Panc1 (cell line): ENCODE measurements at regions not wholly inside any gene's neighbourhood (a gene's known extent, or its start where the extent isn't known, plus 50 kb on each side); places are given as distances from the start of the nearest gene placed in this dataset.

Source experiments
- ATAC-seq: fragments of 200-7000 bp; cut with Tn5 transposase; 2 replicates; pipeline ENCODE4 v1.9.1; 2020; ENCODE audit warnings: mild to moderate bottlenecking, moderate library complexity
- BruUV-seq: library from RNA; stranded (reverse); fragments of 400-500 nt; replicated peaks from 2 replicates; lab custom pipeline; 2021; lab: Mats Ljungman, UMichigan
- CTCF ChIA-PET: fragments of 300-600 bp; sonication (Branson Sonifier 250); formaldehyde crosslinking; loops from one replicate; lab custom pipeline; 2022; ENCODE audit warnings: antibody characterized with exemption; lab: Charles Lee
- POLR2A ChIA-PET: fragments of 300-600 bp; sonication (Branson Sonifier 250); formaldehyde crosslinking; loops from one replicate; lab custom pipeline; 2022; ENCODE audit warnings: antibody characterized with exemption; lab: Charles Lee
- DNase-seq: peaks from one replicate; pipeline ENCODE4 v3.0.0-alpha.2; 2010; ENCODE audit warnings: low read depth, low spot score
- H3K27ac ChIP-seq: 2 replicates; pipeline ENCODE4 v1.5.1; 2011; ENCODE audit warnings: mild to moderate bottlenecking, low read length, inconsistent platforms
- H3K27me3 ChIP-seq: fragments of 200-500 bp; sonication (Bioruptor generic); 2 replicates; pipeline ENCODE4 v1.6.0; 2014; ENCODE audit warnings: low read length, inconsistent platforms; ENCODE audit not compliant: control insufficient read depth, insufficient read depth
- H3K36me3 ChIP-seq: fragments of 200-500 bp; sonication (Bioruptor generic); 2 replicates; pipeline ENCODE4 v1.5.1; 2014; ENCODE audit warnings: inconsistent platforms, mild to moderate bottlenecking, low read length, moderate library complexity; ENCODE audit not compliant: control insufficient read depth, insufficient read depth
- H3K4me1 ChIP-seq: 2 replicates; pipeline ENCODE4 v1.5.1; 2011; ENCODE audit warnings: inconsistent platforms, mild to moderate bottlenecking, low read length, moderate library complexity; ENCODE audit not compliant: control insufficient read depth, insufficient read depth
- H3K4me3 ChIP-seq, 2 experiments: 2 replicates each; pipeline ENCODE4 v1.5.1; 2011 to 2012; ENCODE audit warnings: low read depth in 2 of 2, low read length in 2 of 2, mild to moderate bottlenecking in 2 of 2, inconsistent platforms in 1 of 2, moderate library complexity in 1 of 2
- H3K9me3 ChIP-seq: fragments of 200-500 bp; sonication (Bioruptor generic); 2 replicates; pipeline ENCODE4 v1.5.1; 2014; ENCODE audit warnings: low read depth, mild to moderate bottlenecking, inconsistent platforms, low read length, moderate library complexity; ENCODE audit not compliant: control insufficient read depth, insufficient read depth
- POLR2AphosphoS5 ChIP-seq: IDR thresholded peaks from 2 replicates; pipeline ENCODE4 v1.6.1; 2012; ENCODE audit warnings: mild to moderate bottlenecking, low read depth, low read length, moderate library complexity
- SIN3A ChIP-seq: IDR thresholded peaks from 2 replicates; pipeline ENCODE4 v1.6.1; 2012; ENCODE audit warnings: low read depth, mild to moderate bottlenecking, low read length, moderate library complexity, borderline replicate concordance; ENCODE audit not compliant: insufficient read depth
- TCF7L2 ChIP-seq: IDR thresholded peaks from 2 replicates; pipeline ENCODE4 v1.6.1; 2011; ENCODE audit warnings: mild to moderate bottlenecking, low read depth, low read length, inconsistent platforms
- in situ Hi-C: cut with HindIII; loops from 2 replicates; pipeline ENCODE4 v1.10.0; 2016; ENCODE audit warnings: low sequenced_read_pairs, low pct_unique_long_range_greater_than_20kb
- intact Hi-C: fragments of 100-400 bp; cut with micrococcal nuclease; formaldehyde crosslinking; loops from one replicate; pipeline ENCODE4 v1.10.0; 2022; ENCODE audit not compliant: unreplicated experiment
- TF ChIP-seq, protein P1 (sequence below): fragments of 450-650 bp; IDR thresholded peaks from 2 replicates; pipeline ENCODE4 v1.5.1; 2017; ENCODE audit warnings: mild to moderate bottlenecking
- TF ChIP-seq, protein P2 (sequence below), 2 experiments: IDR thresholded peaks; 2 replicates each; pipeline ENCODE4 v1.6.1; 2011 to 2012; ENCODE audit warnings: low read depth in 2 of 2, control low read depth in 1 of 2, low read length in 1 of 2, mild to moderate bottlenecking in 1 of 2, moderate library complexity in 1 of 2; ENCODE audit not compliant: insufficient read depth in 1 of 2

DNA sequence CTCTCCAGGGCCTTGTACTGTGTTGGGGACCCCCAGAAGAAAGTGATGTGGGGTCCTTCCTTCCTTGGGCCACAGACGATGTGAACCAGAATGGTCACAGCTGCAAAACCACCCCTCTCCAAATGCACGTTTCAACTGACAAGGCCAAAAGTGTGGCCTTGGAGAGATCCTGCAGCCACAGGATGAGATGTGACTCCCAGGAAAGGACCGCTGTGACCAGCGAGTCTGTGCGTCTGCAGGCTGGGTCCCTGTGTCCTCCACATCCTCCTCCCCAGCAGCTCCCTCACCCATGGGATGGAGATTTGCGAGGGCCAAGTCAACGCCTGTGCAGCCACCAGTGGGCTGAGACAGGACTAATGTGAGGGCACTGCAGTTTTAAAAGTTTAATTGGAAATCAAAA, 247.0 kb downstream of the ERMARD start:
- in situ Hi-C loops: no loop called here
- intact Hi-C loops: loop anchor here (5.0 kb wide), 1 partner anchor 816 kb away; no protein-coding TSS in a partner anchor
- TF ChIP-seq, protein P1, sequence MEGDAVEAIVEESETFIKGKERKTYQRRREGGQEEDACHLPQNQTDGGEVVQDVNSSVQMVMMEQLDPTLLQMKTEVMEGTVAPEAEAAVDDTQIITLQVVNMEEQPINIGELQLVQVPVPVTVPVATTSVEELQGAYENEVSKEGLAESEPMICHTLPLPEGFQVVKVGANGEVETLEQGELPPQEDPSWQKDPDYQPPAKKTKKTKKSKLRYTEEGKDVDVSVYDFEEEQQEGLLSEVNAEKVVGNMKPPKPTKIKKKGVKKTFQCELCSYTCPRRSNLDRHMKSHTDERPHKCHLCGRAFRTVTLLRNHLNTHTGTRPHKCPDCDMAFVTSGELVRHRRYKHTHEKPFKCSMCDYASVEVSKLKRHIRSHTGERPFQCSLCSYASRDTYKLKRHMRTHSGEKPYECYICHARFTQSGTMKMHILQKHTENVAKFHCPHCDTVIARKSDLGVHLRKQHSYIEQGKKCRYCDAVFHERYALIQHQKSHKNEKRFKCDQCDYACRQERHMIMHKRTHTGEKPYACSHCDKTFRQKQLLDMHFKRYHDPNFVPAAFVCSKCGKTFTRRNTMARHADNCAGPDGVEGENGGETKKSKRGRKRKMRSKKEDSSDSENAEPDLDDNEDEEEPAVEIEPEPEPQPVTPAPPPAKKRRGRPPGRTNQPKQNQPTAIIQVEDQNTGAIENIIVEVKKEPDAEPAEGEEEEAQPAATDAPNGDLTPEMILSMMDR: no peak
- TF ChIP-seq SIN3A (no peak), TCF7L2 (no peak), POLR2AphosphoS5 (no peak)
- TF ChIP-seq, protein P2, sequence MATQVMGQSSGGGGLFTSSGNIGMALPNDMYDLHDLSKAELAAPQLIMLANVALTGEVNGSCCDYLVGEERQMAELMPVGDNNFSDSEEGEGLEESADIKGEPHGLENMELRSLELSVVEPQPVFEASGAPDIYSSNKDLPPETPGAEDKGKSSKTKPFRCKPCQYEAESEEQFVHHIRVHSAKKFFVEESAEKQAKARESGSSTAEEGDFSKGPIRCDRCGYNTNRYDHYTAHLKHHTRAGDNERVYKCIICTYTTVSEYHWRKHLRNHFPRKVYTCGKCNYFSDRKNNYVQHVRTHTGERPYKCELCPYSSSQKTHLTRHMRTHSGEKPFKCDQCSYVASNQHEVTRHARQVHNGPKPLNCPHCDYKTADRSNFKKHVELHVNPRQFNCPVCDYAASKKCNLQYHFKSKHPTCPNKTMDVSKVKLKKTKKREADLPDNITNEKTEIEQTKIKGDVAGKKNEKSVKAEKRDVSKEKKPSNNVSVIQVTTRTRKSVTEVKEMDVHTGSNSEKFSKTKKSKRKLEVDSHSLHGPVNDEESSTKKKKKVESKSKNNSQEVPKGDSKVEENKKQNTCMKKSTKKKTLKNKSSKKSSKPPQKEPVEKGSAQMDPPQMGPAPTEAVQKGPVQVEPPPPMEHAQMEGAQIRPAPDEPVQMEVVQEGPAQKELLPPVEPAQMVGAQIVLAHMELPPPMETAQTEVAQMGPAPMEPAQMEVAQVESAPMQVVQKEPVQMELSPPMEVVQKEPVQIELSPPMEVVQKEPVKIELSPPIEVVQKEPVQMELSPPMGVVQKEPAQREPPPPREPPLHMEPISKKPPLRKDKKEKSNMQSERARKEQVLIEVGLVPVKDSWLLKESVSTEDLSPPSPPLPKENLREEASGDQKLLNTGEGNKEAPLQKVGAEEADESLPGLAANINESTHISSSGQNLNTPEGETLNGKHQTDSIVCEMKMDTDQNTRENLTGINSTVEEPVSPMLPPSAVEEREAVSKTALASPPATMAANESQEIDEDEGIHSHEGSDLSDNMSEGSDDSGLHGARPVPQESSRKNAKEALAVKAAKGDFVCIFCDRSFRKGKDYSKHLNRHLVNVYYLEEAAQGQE (IDR thresholded peaks at IDR 0.05; ENCODE audit: insufficient read depth in 1 of 2, low read depth in 2 of 2, low read length in 1 of 2): no peak
- H3K4me3 ChIP-seq: no peak overlapping the region
- no peaks in the 10 kb centered on the region for H3K9me3 ChIP-seq
- no peaks in the 10 kb centered on the region for H3K36me3 ChIP-seq
- CTCF ChIA-PET: no interaction called here
- no TSS peak for BruUV-seq
- no peaks in the 10 kb centered on the region for H3K4me1 ChIP-seq
- H3K27me3 ChIP-seq: no peaks in the 10 kb centered on the region
- no peak for DNase-seq
- no peak for ATAC-seq
- POLR2A ChIA-PET: interaction anchor here (0.6 kb wide), 1 partner anchor 118 kb away, joined by 8 read pairs; no protein-coding TSS in a partner anchor
- H3K27ac ChIP-seq: no peak overlapping the region

DNA sequence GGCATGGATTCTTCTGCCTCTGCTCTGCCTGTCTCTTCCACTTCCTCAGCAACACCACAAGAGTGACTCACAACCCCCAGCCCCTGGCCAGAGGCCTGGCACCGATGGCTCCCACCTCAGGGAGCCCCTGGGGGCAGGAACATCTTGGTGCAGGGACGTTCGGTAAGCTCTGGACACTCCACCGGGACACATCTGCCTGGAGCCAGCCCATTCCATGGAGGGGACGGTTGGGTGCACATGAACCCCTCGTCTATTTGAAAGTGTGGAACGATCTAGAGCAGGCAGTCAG, 246.5 kb downstream of the ERMARD start:
- H3K4me1 ChIP-seq: no peaks in the 10 kb centered on the region
- ChIA-PET CTCF (no interaction called here), POLR2A (interaction anchor here (0.6 kb wide), 1 partner anchor 119 kb away, joined by 8 read pairs; no protein-coding TSS in a partner anchor)
- TF ChIP-seq, protein P1: no peak
- DNase-seq (no peak), ATAC-seq (no peak)
- no peak overlapping the region for H3K27ac ChIP-seq
- H3K9me3 ChIP-seq: no peaks in the 10 kb centered on the region
- H3K36me3 ChIP-seq: no peaks in the 10 kb centered on the region
- BruUV-seq: no TSS peak
- no peaks in the 10 kb centered on the region for H3K27me3 ChIP-seq
- no peak overlapping the region for H3K4me3 ChIP-seq
- in situ Hi-C loops: no loop called here
- intact Hi-C loops: loop anchor here (5.0 kb wide), 1 partner anchor 816 kb away; no protein-coding TSS in a partner anchor
